ENCODE measurements at regions not wholly inside any gene's neighbourhood (a gene's known extent, or its start where the extent isn't known, plus 50 kb on each side); places are given as distances from the start of the nearest gene placed in this dataset.

GRCh38 chr3:113156816-113157333, 54.5 kb upstream of the BOC start:
- Histone ChIP-seq H3K27me3 (replicated peaks; ENCODE audit: insufficient read depth) (no peaks in the 10 kb centered on the region), H3K4me3 (no peak overlapping the region), H3K27ac (no peak overlapping the region), H3K4me1 (replicated peaks) (no peaks in the 10 kb centered on the region), H3K36me3 (no peaks in the 10 kb centered on the region), H3K9me3 (no peaks in the 10 kb centered on the region)
- intact Hi-C loops (cut with DNase I): no loop called here
- no peak for DNase-seq (ENCODE audit: low spot score)
- WGBS: 65% methylated on average over 2 of the region's 2 CpGs
- TF ChIP-seq POLR2A (IDR thresholded peaks at IDR 0.05) (no peak), POLR2AphosphoS5 (IDR thresholded peaks at IDR 0.05) (no peak), CTCF (IDR thresholded peaks at IDR 0.05) (no peak)

- H3K9me3 ChIP-seq: no peaks in the 10 kb centered on the region
- no peak for TF ChIP-seq POLR2A (IDR thresholded peaks at IDR 0.05)
- no peak for TF ChIP-seq CTCF (IDR thresholded peaks at IDR 0.05)
- TF ChIP-seq POLR2AphosphoS5 (IDR thresholded peaks at IDR 0.05): no peak
- H3K4me3 ChIP-seq: no peak overlapping the region
- DNase-seq (ENCODE audit: low spot score): no peak
- H3K27me3 ChIP-seq (replicated peaks; ENCODE audit: insufficient read depth): no peaks in the 10 kb centered on the region
- WGBS: 84% methylated on average over 3 of the region's 3 CpGs
- peak overlapping the region in 1 of 2 donors; percentile 15 for H3K27ac ChIP-seq
- intact Hi-C loops (cut with DNase I): no loop called here
- no peaks in the 10 kb centered on the region for H3K36me3 ChIP-seq
- H3K4me1 ChIP-seq (replicated peaks): no peaks in the 10 kb centered on the region
Measured at GRCh38 chr3:113157408-113158030, 53.8 kb upstream of the BOC start.

- intact Hi-C loops (cut with DNase I): no loop called here
- DNase-seq (ENCODE audit: low spot score): no peak
- 91% methylated on average over 4 of the region's 4 CpGs for WGBS
- Histone ChIP-seq H3K27ac (no peak overlapping the region), H3K27me3 (replicated peaks; ENCODE audit: insufficient read depth) (no peaks in the 10 kb centered on the region), H3K36me3 (no peaks in the 10 kb centered on the region), H3K9me3 (no peaks in the 10 kb centered on the region), H3K4me1 (replicated peaks) (no peaks in the 10 kb centered on the region), H3K4me3 (no peak overlapping the region)
- TF ChIP-seq POLR2A (IDR thresholded peaks at IDR 0.05): no peak
- no peak for TF ChIP-seq POLR2AphosphoS5 (IDR thresholded peaks at IDR 0.05)
- TF ChIP-seq CTCF (IDR thresholded peaks at IDR 0.05): no peak
Measured at GRCh38 chr3:113158171-113158570, 53.2 kb upstream of the BOC start.
